Coronary artery (tissue), 2 donors: ENCODE measurements at regions not wholly inside any gene's neighbourhood (a gene's known extent, or its start where the extent isn't known, plus 50 kb on each side); places are given as distances from the start of the nearest gene placed in this dataset.

Experiments used
- DNase-seq: peaks from one replicate; pipeline ENCODE4 v3.0.0-alpha.2; 2017; ENCODE audit warnings: low spot score
- H3K27ac ChIP-seq, 2 donors: fragments of 200-600 bp; sonication (generic); one replicate each; pipeline ENCODE4 v1.5.1; 2016 to 2019
- H3K4me3 ChIP-seq: fragments of 200-600 bp; sonication (generic); 2 replicates; pipeline ENCODE4 v1.5.1; 2016; ENCODE audit warnings: mild to moderate bottlenecking, moderate library complexity
- CTCF ChIP-seq: fragments of 200-600 bp; sonication (generic); IDR thresholded peaks from one replicate; pipeline ENCODE4 v1.5.1; 2019; ENCODE audit warnings: antibody characterized with exemption

- TF ChIP-seq CTCF: no peak
- Histone ChIP-seq H3K27ac (no peak overlapping the region), H3K4me3 (no peak overlapping the region)
- DNase-seq: no peak
Observed at GRCh38 chr16:51009813-51010212, 141.3 kb downstream of the SALL1 start.

- H3K27ac ChIP-seq: no peak overlapping the region
- DNase-seq: peak; percentile 26
- H3K4me3 ChIP-seq: no peak overlapping the region
- TF ChIP-seq CTCF: no peak
Observed at GRCh38 chr16:51009359-51009758, 141.7 kb downstream of the SALL1 start.

GRCh38 chr16:51008607-51009006, 142.5 kb downstream of the SALL1 start:
- no peak overlapping the region for H3K27ac ChIP-seq
- no peak overlapping the region for H3K4me3 ChIP-seq
- no peak for TF ChIP-seq CTCF
- no peak for DNase-seq

GRCh38 chr16:51008037-51008436, 143.0 kb downstream of the SALL1 start:
- TF ChIP-seq CTCF: no peak
- no peak for DNase-seq
- H3K4me3 ChIP-seq: no peak overlapping the region
- H3K27ac ChIP-seq: no peak overlapping the region

- no peak for DNase-seq
- TF ChIP-seq CTCF: no peak
- H3K27ac ChIP-seq: no peak overlapping the region
- no peak overlapping the region for H3K4me3 ChIP-seq
Observed at GRCh38 chr16:51003850-51004566, 147.1 kb downstream of the SALL1 start.

GRCh38 chr16:51002881-51003490, 148.1 kb downstream of the SALL1 start:
- no peak overlapping the region for H3K4me3 ChIP-seq
- H3K27ac ChIP-seq: no peak overlapping the region
- TF ChIP-seq CTCF: no peak
- DNase-seq: no peak

- no peak for DNase-seq
- TF ChIP-seq CTCF: no peak
- H3K4me3 ChIP-seq: no peak overlapping the region
- H3K27ac ChIP-seq: no peak overlapping the region
Observed at GRCh38 chr16:50999181-50999580, 151.9 kb downstream of the SALL1 start.
